HG03460 (cell line): ENCODE measurements at regions not wholly inside any gene's neighbourhood (a gene's known extent, or its start where the extent isn't known, plus 50 kb on each side); places are given as distances from the start of the nearest gene placed in this dataset.

Source experiments
- ATAC-seq: cut with Tn5 transposase; IDR thresholded peaks from one replicate; pipeline ENCODE4 v1.9.1; 2021; ENCODE audit not compliant: unreplicated experiment

DNA sequence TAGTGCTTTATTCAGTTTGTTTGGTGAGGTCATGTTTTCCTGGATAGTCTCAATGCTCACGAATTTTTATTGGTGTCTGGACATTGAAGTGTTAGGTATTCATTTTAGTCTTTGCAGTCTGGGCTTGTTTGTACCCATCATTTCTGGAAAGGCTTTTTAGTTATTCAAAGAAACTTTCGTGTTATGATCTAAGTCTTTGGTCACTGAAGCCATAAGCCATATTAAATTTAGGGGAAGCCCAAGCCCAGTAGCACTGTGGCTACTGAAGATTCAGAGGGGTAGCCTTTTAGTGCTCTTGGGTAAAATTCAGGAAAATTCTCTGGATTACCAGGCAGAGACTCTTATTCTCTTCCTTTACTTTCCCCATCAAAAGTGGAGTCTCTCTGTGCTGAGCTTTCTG lies 56.2 kb upstream of the PEX5L start:
- no peak for ATAC-seq

DNA sequence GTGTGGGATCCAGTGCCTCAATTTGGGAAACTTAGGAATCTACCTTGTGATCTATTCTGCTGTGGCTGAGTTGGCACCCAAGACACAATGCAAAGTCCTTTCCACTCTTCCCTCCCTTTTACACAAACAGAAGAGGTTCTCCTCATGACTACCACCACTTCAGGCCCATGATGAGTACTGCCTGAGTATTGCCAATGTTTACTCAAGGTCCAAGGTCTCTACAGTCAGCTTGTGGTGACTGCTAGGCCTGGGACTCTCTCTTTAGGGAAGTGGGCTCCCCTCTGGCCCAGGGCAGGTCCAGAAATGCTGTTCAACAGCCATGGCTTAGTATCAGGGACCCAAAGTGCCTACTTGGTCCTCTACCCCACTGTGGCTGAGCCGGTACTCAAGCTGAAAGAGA lies 56.8 kb upstream of the PEX5L start:
- no peak for ATAC-seq

DNA sequence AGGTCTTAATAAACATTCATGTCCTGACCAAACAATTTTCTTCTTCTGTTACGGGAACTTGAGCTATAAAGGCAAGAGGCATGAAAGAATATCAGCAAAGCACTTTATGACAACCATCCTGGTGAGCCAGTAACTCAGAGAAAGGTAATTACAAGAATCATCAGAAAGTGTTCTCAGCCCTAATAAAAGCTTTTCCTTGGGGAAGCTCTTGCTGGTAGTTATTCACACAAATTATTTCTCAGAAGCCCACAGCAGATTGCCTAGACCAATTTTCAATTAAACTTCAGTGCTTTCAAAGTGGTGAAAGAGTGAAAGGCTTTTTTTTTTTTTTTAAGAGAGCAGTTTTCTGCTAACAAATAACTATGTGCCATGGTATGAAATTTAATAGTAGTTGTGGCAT lies 60.9 kb upstream of the PEX5L start:
- ATAC-seq: no peak

DNA sequence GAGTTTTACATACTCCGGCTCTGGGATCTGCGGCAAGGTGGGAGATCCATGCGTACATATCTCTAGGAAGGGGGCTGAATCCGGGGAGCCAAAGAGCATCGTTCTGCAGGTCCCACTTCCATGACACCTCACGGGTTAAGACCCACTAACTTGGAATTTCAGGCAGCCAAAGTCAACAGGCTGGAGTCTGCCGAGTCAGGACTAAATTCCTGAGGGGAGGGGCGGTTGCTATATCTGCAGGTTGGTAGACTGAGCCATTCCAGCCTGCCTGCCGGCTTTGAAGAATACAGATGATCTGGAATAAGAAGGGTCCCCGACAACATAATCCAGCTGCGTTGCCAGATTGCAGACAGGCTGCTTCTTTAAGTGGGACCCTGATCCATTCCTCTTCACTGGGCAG lies 65.4 kb upstream of the PEX5L start:
- no peak for ATAC-seq

DNA sequence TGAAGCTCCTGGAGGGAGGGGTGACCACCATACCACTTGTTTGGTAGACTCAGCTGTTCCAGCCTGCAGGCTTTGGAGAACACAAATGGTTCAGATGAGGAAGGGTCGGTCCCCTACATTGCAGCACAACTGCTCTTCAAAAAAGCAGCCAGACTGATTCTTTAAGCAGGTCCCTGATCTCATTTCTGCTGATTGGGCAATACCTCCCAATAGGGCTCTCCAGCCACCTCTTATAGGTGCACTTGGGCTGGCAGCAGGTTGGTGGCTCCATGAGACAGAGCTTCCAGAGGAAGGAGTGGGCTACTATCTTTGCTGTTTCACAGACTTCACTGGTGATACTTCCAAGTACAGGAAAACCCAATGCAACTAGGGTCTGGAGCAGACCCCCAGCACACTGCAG lies 65.9 kb upstream of the PEX5L start:
- no peak for ATAC-seq

DNA sequence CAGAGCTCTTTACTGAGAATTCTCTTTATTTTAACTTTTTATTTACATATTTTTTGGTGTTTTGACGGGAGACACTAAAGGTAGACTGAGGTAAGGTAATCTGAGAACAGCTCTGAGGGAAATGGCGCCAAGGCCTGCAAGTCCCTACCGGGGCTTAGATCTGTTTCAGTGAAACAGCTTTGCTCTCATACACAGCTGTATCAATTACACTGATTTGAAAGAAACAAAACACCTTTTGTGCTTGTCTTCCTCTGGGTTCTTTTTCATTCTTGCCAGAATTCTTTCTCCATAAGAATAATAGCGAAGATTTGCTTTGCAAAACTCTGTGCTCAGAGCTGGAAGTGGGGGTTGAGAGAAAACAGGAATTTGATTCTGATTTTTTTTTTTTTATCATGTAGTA lies 79.5 kb upstream of the PEX5L start:
- ATAC-seq: no peak

DNA sequence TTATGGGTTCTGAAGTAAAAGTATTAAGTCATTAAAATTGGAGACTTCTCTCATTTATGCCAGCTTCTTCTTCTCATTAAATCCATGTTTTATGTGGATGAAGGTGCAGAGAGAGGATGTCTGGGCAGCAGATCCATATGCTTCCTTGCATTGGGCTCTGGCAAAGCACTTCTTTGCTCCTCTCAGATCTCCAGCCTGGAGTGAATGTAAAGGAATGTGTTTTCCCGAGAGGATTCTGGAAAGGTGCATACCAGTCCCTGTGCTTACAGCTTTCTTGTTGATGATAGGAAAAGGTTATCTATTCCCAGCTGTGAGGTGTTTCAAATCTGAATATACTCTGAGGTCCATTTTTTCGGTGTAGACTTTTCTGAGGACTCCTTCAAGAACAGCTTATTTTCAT lies 79.9 kb upstream of the PEX5L start:
- ATAC-seq: no peak

DNA sequence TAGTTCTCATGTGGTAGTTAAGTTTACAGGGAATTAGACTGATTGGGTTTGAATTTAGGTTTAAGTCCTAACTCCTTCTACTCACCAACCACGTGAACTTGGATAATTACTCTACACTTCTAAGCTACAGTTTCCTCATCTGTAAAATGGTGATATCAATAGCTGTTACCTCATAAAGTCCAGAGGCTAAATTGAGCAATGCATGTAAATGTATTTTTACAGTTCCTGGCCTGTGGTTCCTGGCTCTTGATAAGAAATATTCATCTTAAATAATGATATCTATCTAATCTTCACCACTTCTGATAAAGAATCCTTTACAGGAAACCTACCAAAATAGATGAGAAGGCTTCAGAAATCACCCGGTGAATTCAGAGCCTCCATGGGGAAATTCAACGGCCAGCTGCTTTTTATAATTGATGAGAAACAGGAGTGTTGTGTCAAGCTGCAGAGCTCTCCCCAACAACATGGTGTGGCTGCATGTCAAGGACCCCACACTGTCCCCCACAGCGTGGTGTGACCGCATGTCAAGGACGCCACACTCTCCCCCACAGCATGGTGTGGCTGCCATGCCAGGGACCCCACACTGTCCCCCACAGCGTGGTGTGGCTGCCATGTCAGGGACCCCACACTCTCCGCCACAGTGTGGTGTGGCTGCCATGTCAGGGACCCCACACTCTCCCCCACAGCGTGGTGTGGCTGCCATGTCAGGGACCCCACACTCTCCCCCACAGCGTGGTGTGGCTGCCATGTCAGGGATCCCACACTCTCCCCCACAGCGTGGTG lies 80.8 kb upstream of the PEX5L start:
- ATAC-seq: no peak

DNA sequence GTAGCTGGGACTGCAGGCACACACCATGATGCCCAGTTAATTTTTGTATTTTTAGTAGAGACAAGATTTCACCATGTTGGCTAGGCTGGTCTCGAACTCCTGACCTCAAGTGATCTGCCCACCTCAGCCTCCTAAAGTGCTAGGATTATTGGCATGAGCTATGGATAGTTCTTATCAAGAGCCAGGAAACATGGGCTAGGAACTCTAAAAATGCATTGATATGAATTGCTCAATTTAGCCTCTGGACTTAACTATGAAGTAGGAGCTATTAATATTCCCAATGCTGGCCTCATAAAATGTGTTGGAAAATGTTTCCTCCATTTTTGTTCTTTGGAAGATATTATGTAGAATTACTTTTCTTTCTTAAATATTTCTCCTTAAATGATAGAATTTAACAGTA lies 82.8 kb upstream of the PEX5L start:
- no peak for ATAC-seq

DNA sequence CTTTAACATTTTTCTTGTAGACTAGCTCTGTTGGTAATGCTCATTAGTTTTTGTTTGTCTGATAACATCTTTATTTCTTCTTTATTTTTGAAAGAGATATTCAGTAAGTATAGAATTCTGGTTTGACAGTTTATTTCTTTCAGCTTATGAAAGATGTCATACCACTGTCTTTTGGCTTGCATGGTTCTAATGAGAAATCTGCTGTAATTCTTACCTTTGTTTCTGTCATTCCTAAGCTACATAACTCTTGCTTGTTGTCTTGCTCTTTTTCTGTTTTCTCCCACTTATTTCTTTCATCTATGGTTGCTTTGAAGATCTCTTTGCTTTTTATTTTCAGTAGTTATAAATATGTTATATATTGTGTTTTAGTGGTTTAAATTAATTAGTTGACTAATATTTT lies 87.2 kb upstream of the PEX5L start:
- no peak for ATAC-seq

DNA sequence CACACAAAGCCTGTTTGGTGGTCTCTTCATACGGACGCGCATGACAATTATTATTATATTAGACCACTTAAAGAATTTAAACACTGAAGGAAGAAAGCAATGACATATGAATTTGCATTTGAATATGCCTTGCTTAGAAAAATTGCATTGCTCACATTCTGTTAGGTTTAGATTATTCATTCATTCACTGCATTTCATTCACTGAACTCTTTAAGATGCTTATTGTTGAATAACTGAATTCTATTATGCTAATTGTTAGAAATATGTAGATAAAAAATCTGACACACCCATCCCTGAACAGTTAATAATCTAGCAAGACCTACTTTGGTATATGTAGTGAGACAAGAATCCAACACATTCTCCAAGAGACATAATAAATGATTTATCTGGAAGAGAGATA lies 94.4 kb upstream of the PEX5L start:
- no peak for ATAC-seq

DNA sequence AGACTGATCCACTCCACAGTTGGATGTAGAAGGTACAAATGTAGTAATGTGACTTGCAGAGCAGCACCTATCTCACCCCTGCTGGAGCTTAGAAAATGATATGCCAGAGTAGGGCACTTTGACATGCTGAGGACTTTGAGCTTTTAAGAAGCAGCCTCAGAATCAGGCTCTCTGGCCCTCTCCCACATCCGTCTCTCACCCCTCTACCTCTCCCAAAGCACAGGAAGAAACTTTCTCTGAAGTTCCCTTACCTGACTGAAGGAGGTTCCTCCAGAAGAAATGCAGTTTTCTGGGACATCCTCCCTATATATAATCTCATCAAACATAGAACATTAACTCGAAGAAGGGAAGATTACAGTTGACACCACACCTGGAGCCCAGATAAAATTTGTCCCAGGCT lies 98.4 kb upstream of the PEX5L start:
- no peak for ATAC-seq

DNA sequence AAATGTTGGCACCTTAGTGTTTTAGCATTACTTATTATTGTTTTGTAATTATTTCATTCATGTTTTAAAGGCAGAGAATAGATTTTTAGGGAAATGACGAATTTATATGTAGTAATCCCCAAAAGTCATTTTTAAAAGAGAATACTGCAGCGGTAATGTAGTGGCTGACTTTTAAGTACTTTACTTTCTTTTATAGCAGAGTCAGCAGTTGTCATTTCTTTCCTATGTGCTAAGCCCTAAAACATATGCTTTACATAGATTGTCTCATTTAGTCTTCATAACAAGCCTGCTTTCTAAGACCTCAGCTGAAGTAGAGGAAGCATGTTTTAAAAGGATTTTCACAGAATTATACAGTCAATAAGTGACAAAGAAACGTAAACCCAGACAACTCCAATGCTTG lies 102.1 kb upstream of the PEX5L start:
- ATAC-seq: no peak

DNA sequence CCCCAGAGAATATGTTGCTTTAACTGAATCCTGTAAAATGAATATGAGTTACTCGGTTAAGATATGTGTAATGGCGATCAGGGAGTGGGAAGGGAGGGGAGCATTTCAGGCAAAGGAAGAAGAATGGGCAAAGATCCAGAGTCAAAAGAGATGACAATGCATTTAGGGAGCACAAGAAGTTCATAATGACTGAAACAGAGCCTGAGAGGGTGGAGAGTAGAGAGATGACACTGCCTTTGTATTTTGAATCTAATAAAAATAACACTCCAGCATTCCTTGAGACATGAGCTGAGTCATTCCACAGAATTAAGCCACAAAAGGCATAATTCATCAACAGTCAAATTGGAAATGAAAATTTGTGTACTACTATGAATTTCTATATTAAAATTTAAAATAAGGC lies 105.3 kb upstream of the PEX5L start:
- no peak for ATAC-seq

DNA sequence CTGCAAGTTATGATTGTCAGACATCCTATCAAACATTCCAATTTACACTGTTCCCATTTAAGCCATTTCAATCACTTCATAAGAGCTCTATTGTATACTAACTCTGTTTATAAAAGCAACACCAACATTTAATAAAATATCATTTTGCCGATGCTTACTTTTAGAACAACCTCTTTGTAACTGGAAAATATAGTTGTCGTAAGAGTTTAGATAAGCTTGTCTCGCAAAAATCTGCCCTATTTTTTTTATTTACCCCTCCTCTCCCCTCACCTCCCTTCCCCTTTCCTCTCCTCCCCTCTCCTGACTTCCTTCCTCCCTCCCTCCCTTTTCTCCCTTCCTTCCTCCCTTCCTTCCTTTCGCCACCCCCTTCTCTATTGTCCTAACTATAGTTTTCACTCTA lies 105.7 kb upstream of the PEX5L start:
- no peak for ATAC-seq

DNA sequence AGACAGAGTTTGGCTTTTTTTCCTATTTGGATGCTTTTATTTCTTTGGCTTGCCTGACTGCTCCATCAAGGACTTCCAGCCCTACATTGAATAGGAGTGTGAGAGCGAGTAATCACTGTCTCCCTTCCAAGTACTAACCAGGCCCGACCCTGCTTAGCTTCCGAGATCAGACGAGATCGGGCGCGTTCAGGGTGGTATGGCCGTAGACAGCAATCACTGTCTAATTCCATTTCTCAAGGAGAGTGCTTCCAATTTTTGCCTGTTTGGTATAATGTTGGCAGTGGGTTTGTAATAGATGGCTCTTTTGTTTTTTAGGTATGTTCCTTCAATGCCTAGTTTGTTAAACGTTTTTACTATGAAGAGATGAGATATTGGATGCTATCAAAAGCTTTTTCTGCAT lies 125.0 kb upstream of the PEX5L start:
- ATAC-seq: no peak

DNA sequence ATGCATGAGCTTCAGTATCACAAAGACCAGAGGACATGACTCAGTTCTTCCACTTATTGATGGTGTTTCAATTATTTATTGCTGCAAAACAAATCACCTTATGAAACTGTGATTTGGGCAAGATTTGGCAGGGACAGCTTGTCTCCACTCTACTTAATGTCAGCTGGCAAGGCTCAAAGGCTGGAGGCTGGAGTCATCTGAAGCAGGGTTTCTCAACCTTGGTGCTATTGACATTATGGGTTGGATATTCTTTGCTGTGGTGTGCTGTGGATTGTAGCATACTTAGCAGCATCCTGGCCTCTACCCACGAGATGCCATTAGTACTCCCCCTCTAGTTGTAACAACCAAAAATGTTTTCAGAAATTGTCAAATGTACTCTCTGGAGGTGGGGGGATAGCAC lies 138.8 kb upstream of the PEX5L start:
- no peak for ATAC-seq

DNA sequence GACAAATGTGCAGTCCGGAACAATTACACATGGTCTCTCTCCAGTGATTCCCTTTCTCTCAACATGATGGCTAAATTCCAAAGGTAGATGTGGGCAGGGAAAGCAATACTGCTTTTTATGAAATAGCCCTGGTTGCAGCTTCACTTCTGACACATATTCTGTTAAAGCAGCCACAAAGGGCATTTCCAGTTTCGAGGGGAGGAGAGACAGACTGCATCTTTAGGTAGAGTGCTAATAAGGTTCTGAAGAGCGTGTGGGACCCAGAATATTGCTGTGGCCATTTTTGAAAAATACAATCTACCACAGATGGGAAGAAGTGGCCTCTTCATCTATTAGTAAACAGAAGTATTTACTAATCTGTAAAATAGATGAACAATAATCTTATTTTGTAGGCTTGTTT lies 139.3 kb upstream of the PEX5L start:
- ATAC-seq: peak; percentile 57

DNA sequence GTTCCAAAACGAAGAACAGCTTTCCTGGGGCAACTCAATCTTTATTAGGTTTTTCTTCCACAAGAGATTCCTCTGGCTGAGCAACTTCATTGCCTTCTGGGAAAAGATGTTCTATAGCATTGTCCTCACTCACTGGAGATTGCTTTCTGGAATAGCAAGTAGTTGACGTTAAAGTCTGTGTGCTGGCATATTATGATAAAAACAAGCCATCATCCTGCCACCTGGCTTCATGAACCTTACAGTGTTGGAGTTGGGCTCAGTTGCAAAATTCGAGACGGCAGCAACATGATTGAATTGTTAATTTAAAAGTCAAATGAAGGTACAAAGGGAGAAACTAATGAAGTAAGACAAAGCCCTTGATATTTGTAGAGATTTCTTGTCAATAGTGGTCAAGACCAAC lies 140.5 kb upstream of the PEX5L start:
- ATAC-seq: no peak

DNA sequence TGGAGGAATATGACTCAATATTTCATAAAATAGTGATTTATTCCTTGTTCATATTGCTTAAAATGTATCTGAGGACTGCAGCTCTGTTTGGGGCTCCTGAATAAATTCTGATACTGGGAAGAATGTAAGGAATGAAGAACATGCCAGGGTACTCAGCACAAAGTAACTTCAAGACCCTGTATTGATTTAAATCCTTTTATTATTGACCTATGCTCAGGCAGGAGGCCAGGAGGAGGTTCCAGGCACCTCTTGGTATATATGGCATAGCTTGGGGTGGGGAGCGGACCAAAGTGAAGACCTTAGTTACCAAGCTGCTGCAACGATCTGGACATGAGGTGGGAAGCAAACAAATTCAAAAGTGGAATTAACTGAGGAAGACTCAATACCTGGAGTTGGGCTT lies 142.8 kb upstream of the PEX5L start:
- no peak for ATAC-seq

DNA sequence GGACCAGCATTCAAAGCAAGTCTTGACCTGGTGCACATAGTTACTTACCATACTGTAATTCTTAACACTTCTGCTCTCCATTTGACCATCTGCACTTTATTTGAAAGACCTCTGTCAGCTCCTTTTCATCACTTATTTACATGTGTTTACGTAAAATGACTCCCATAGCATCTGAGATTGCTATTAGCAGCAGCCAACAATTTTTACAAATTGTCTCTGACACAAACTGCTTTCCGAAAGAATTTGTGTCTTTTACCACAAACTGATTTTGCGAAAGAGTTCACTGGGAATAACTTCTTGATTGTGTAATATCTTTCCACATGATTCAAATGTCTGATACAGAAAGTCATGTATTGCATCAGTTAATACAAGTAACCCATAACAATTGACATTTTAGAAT lies 144.1 kb upstream of the PEX5L start:
- ATAC-seq: no peak

DNA sequence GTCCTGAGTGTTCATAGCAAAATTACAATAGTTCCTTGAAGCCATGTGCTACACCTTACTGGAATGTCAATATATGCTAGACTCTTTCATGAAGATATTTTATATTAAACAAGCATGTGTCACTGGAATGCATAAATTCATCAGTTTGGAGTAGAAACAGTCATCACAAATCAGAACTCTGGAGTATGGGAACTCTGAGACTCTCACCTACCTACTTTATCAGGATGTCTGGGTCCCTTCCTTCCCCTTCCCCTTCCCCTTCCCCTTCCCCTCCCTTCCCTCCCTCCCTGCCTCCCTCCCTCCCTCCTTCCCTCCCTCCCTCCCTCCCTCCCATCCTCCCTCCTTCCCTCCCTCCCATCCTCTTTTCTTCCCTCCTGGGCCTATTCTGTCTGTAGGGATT lies 144.7 kb upstream of the PEX5L start:
- ATAC-seq: no peak

DNA sequence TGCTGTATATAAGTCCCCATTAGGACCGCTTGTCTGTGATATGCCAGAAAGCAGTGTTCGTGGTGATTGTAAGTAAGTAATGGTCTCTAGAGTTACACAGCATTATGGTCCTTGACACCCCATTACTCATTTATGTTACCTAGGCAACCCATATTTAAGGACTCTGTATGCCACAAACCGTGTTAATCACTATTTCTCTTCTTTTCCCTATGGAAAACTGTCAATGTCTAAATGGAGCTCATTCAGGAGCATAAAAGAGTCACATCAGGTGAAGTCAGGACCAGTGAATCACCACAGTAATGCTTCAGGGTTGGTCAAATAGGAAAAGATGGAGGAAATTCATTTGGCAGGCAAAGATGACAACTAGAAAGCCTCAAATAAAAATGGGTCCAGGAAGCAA lies 146.6 kb upstream of the PEX5L start:
- ATAC-seq: no peak

DNA sequence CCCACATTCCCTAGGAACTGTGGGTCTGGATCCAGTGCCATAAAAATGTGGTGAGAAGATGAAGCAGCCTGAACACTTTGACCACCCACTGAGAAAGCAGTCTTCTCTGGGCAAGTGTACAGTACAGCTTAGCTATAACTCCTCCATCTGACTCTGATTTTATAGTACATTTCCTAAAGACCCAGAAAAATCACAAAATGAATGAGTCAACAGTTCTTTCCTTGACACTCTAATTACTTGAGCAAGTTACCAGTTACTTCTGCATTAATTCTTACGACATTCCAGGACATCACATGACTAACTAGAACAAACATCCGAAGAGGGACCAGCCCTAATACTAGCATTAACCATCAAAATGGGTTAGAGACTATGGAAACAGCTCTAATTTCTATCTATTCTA lies 148.1 kb upstream of the PEX5L start:
- no peak for ATAC-seq
